Osteoblast (primary cell): ENCODE measurements at regions not wholly inside any gene's neighbourhood (a gene's known extent, or its start where the extent isn't known, plus 50 kb on each side); places are given as distances from the start of the nearest gene placed in this dataset.

Source experiments
- DNase-seq: peaks from one replicate; pipeline ENCODE4 v3.0.0; 2011; ENCODE audit warnings: low spot score, mixed read lengths; ENCODE audit not compliant: insufficient read length; ENCODE audit errors: missing footprints
- H2AFZ ChIP-seq: 2 replicates; pipeline ENCODE4 v1.6.0; 2011; ENCODE audit warnings: mild to moderate bottlenecking, low read length
- H3K27ac ChIP-seq: 2 replicates; pipeline ENCODE4 v1.5.1; 2011; ENCODE audit warnings: mild to moderate bottlenecking, low read depth, low read length, moderate library complexity
- H3K27me3 ChIP-seq: 2 replicates; pipeline ENCODE4 v1.6.0; 2012; ENCODE audit warnings: mild to moderate bottlenecking, control low read depth, inconsistent platforms, low read length, moderate library complexity; ENCODE audit not compliant: insufficient read depth
- H3K36me3 ChIP-seq: 2 replicates; pipeline ENCODE4 v1.5.1; 2011; ENCODE audit warnings: mild to moderate bottlenecking, low read length, control low read depth, moderate library complexity; ENCODE audit not compliant: insufficient read depth
- H3K4me1 ChIP-seq: 2 replicates; pipeline ENCODE4 v1.5.1; 2011; ENCODE audit warnings: mild to moderate bottlenecking, low read length, control low read depth, moderate library complexity; ENCODE audit not compliant: insufficient read depth
- H3K4me2 ChIP-seq: 2 replicates; pipeline ENCODE4 v1.6.0; 2011; ENCODE audit warnings: mild to moderate bottlenecking, low read length; ENCODE audit not compliant: insufficient read depth
- H3K4me3 ChIP-seq: fragments of 200-600 bp; sonication (generic); 3 replicates; pipeline ENCODE4 v1.5.1; 2012; ENCODE audit warnings: mild to moderate bottlenecking, low read length, inconsistent platforms; ENCODE audit not compliant: insufficient read depth
- H3K79me2 ChIP-seq: 2 replicates; pipeline ENCODE4 v1.6.0; 2012; ENCODE audit warnings: mild to moderate bottlenecking, low read length, control low read depth, inconsistent platforms; ENCODE audit not compliant: insufficient read depth
- H3K9me3 ChIP-seq: 2 replicates; pipeline ENCODE4 v1.5.1; 2011; ENCODE audit warnings: low read depth, low read length, control low read depth
- H4K20me1 ChIP-seq: 2 replicates; pipeline ENCODE4 v1.6.0; 2012; ENCODE audit warnings: mild to moderate bottlenecking, low read length, control low read depth; ENCODE audit not compliant: insufficient read depth
- TF ChIP-seq, protein P1 (sequence below): IDR thresholded peaks from 2 replicates; pipeline ENCODE4 v1.5.1; 2011; ENCODE audit warnings: mild to moderate bottlenecking, low read depth, low read length, moderate library complexity; ENCODE audit errors: extremely low read depth

GRCh38 chr3:72200332-72200731 lies 415.4 kb upstream of the PROK2 start:
- no peak for DNase-seq
- Histone ChIP-seq H3K27ac (no peak overlapping the region), H2AFZ (no peak overlapping the region), H3K4me1 (no peaks in the 10 kb centered on the region), H4K20me1 (no peaks in the 10 kb centered on the region), H3K27me3 (peaks cover 5% of the 10 kb centered on the region), H3K4me2 (no peak overlapping the region), H3K36me3 (no peaks in the 10 kb centered on the region), H3K79me2 (no peaks in the 10 kb centered on the region), H3K4me3 (no peak overlapping the region), H3K9me3 (no peaks in the 10 kb centered on the region)
- TF ChIP-seq, protein P1, sequence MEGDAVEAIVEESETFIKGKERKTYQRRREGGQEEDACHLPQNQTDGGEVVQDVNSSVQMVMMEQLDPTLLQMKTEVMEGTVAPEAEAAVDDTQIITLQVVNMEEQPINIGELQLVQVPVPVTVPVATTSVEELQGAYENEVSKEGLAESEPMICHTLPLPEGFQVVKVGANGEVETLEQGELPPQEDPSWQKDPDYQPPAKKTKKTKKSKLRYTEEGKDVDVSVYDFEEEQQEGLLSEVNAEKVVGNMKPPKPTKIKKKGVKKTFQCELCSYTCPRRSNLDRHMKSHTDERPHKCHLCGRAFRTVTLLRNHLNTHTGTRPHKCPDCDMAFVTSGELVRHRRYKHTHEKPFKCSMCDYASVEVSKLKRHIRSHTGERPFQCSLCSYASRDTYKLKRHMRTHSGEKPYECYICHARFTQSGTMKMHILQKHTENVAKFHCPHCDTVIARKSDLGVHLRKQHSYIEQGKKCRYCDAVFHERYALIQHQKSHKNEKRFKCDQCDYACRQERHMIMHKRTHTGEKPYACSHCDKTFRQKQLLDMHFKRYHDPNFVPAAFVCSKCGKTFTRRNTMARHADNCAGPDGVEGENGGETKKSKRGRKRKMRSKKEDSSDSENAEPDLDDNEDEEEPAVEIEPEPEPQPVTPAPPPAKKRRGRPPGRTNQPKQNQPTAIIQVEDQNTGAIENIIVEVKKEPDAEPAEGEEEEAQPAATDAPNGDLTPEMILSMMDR = no peak

DNA sequence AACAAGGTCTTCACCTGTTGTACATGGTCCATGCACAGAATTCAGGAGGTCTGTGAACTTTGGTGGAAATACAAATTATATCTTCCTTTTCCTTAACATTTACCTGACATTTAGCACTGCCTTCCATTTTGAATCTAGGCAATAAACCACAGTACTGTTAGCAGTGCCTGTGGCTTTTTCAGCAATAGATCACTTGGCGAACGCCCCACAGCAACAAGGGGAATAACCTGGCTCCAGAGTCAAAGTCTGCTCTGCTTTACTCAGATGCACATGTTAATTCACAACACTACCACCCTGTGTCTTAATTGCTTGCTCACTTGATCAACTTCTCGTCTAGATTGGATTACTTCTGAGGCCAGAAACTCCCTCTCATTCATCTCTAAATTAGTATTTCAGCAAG lies 414.6 kb upstream of the PROK2 start:
- Histone ChIP-seq H3K4me3 (no peak overlapping the region), H3K4me2 (no peak overlapping the region), H3K36me3 (no peaks in the 10 kb centered on the region), H2AFZ (no peak overlapping the region), H3K27me3 (peaks cover 4% of the 10 kb centered on the region), H4K20me1 (no peaks in the 10 kb centered on the region), H3K4me1 (no peaks in the 10 kb centered on the region), H3K79me2 (no peaks in the 10 kb centered on the region), H3K27ac (no peak overlapping the region), H3K9me3 (no peaks in the 10 kb centered on the region)
- TF ChIP-seq, protein P1 = no peak
- no peak for DNase-seq

DNA sequence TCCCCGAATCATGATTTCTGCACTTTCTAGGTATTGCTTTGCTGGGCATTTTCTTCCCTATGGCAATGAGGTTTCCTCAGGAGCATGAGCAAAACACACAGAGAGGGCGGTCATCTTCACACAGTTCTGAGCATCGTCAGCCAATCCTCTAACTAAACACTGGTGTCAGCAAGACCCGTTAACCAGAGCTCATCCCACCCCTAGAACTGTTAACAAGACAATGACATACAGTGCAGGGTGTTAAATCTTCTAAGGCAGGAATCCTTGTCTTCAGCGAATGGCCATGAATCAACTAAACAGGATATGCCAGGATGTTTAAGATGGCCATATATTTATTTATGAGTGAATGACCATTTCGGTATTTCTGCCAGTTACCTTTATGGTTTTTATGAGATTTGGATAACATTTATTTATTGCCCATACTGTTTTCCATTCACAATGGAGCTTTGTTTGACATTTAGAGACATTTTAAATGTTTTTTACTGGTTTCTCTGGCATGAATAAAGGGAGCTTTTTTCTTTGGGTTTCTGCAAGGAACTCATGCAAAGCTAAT lies 411.5 kb upstream of the PROK2 start:
- no peak overlapping the region for H3K27ac ChIP-seq
- peaks cover 3% of the 10 kb centered on the region for H3K9me3 ChIP-seq
- no peaks in the 10 kb centered on the region for H3K79me2 ChIP-seq
- H4K20me1 ChIP-seq = no peaks in the 10 kb centered on the region
- TF ChIP-seq, protein P1 = no peak
- H3K27me3 ChIP-seq = peaks cover 4% of the 10 kb centered on the region
- no peak overlapping the region for H2AFZ ChIP-seq
- H3K4me1 ChIP-seq = no peaks in the 10 kb centered on the region
- no peak overlapping the region for H3K4me2 ChIP-seq
- H3K4me3 ChIP-seq = no peak overlapping the region
- H3K36me3 ChIP-seq = no peaks in the 10 kb centered on the region
- DNase-seq = no peak

DNA sequence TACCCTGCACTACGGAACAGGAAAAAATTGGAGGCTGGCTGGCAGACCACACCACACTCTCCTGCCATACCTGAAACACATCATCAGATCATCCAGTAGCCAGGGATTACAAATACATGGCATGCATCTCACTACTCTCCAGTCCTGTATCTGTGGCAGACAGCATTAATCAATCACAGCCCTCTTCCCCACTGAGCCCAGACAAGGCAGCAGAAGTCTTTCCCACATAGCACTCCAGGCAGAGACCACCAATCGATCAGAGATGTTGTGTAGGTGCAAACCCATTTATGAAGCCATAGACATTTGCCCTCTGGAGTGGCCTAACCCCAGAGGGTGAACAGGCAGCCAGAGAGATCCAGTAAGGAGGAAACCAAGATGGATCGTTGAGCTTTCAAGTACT lies 410.9 kb upstream of the PROK2 start:
- no peaks in the 10 kb centered on the region for H4K20me1 ChIP-seq
- peaks cover 3% of the 10 kb centered on the region for H3K9me3 ChIP-seq
- H3K27me3 ChIP-seq = peaks cover 4% of the 10 kb centered on the region
- no peaks in the 10 kb centered on the region for H3K36me3 ChIP-seq
- no peak overlapping the region for H3K4me2 ChIP-seq
- H3K79me2 ChIP-seq = no peaks in the 10 kb centered on the region
- no peaks in the 10 kb centered on the region for H3K4me1 ChIP-seq
- TF ChIP-seq, protein P1 = no peak
- no peak for DNase-seq
- H3K4me3 ChIP-seq = no peak overlapping the region
- no peak overlapping the region for H3K27ac ChIP-seq
- no peak overlapping the region for H2AFZ ChIP-seq
